ENCODE measurements at regions not wholly inside any gene's neighbourhood (a gene's known extent, or its start where the extent isn't known, plus 50 kb on each side); places are given as distances from the start of the nearest gene placed in this dataset.

- no peak for TF ChIP-seq CTCF (IDR thresholded peaks at IDR 0.05)
- ATAC-seq (ENCODE audit: low read depth) (no peak), DNase-seq (no peak)
- ChIA-PET CTCF (no interaction called here), POLR2A (no interaction called here)
- Mint-ChIP-seq H3K4me1 (no peaks in the 10 kb centered on the region), H3K27me3 (no peaks in the 10 kb centered on the region), H3K9me3 (no peaks in the 10 kb centered on the region), H3K36me3 (ENCODE audit: low read depth) (no peaks in the 10 kb centered on the region), H3K4me3 (no peak overlapping the region), H3K27ac (no peak overlapping the region)
- intact Hi-C loops (cut with micrococcal nuclease): no loop called here
Observed at GRCh38 chr10:93206652-93207051, 133.0 kb downstream of the CYP26A1 start.

- CTCF ChIA-PET: no interaction called here
- Mint-ChIP-seq H3K4me1 (no peaks in the 10 kb centered on the region), H3K9me3 (no peaks in the 10 kb centered on the region)
Observed at GRCh38 chr10:93208717-93209464, 135.2 kb downstream of the CYP26A1 start.

GRCh38 chr10:93211991-93212390, 138.3 kb downstream of the CYP26A1 start:
- H3K4me1 Mint-ChIP-seq: no peaks in the 10 kb centered on the region
- no peaks in the 10 kb centered on the region for H3K27me3 Mint-ChIP-seq
- H3K36me3 Mint-ChIP-seq (ENCODE audit: low read depth): no peaks in the 10 kb centered on the region
- H3K9me3 Mint-ChIP-seq: no peaks in the 10 kb centered on the region
- CTCF ChIA-PET: no interaction called here
- POLR2A ChIA-PET: no interaction called here
- DNase-seq (no peak), ATAC-seq (ENCODE audit: low read depth) (no peak)
- H3K27ac Mint-ChIP-seq: no peak overlapping the region
- TF ChIP-seq CTCF (IDR thresholded peaks at IDR 0.05): no peak
- intact Hi-C loops (cut with micrococcal nuclease): no loop called here
- H3K4me3 Mint-ChIP-seq: no peak overlapping the region

More at GRCh38 chr10:93208717-93209464, 135.2 kb downstream of the CYP26A1 start:
- TF ChIP-seq CTCF (IDR thresholded peaks at IDR 0.05): no peak
- H3K27ac Mint-ChIP-seq: no peak overlapping the region
- no peaks in the 10 kb centered on the region for H3K36me3 Mint-ChIP-seq (ENCODE audit: low read depth)
- ATAC-seq (ENCODE audit: low read depth): no peak
- intact Hi-C loops (cut with micrococcal nuclease): no loop called here
- POLR2A ChIA-PET: no interaction called here
- H3K27me3 Mint-ChIP-seq: no peaks in the 10 kb centered on the region
- no peak overlapping the region for H3K4me3 Mint-ChIP-seq
- DNase-seq: no peak

GRCh38 chr10:93215312-93215711, 141.6 kb downstream of the CYP26A1 start:
- CTCF ChIA-PET: no interaction called here
- no peaks in the 10 kb centered on the region for H3K36me3 Mint-ChIP-seq (ENCODE audit: low read depth)
- H3K27me3 Mint-ChIP-seq: no peaks in the 10 kb centered on the region
- ATAC-seq (ENCODE audit: low read depth) (no peak), DNase-seq (no peak)
- no peak for TF ChIP-seq CTCF (IDR thresholded peaks at IDR 0.05)
- intact Hi-C loops (cut with micrococcal nuclease): no loop called here
- no peak overlapping the region for H3K27ac Mint-ChIP-seq
- H3K4me3 Mint-ChIP-seq: no peak overlapping the region
- no peaks in the 10 kb centered on the region for H3K9me3 Mint-ChIP-seq
- POLR2A ChIA-PET: no interaction called here
- H3K4me1 Mint-ChIP-seq: no peaks in the 10 kb centered on the region

GRCh38 chr10:93216341-93216985, 142.8 kb downstream of the CYP26A1 start:
- H3K27me3 Mint-ChIP-seq: no peaks in the 10 kb centered on the region
- no peak overlapping the region for H3K27ac Mint-ChIP-seq
- H3K4me3 Mint-ChIP-seq: no peak overlapping the region
- ATAC-seq (ENCODE audit: low read depth): no peak
- no peak for TF ChIP-seq CTCF (IDR thresholded peaks at IDR 0.05)
- CTCF ChIA-PET: no interaction called here
- no peaks in the 10 kb centered on the region for H3K4me1 Mint-ChIP-seq
- no peaks in the 10 kb centered on the region for H3K9me3 Mint-ChIP-seq
- H3K36me3 Mint-ChIP-seq (ENCODE audit: low read depth): no peaks in the 10 kb centered on the region
- intact Hi-C loops (cut with micrococcal nuclease): no loop called here
- POLR2A ChIA-PET: no interaction called here
- no peak for DNase-seq
